GM12878 (cell line): ENCODE measurements at regions not wholly inside any gene's neighbourhood (a gene's known extent, or its start where the extent isn't known, plus 50 kb on each side); places are given as distances from the start of the nearest gene placed in this dataset.

Experiments used
- ATAC-seq: fragments of 200-7000 bp; cut with Tn5 transposase; 3 replicates; pipeline ENCODE4 v1.9.1; 2020; ENCODE audit warnings: mild to moderate bottlenecking, moderate library complexity
- BruUV-seq: library from RNA; stranded (reverse); fragments of 400-500 nt; replicated peaks from 2 replicates; lab custom pipeline; 2021; lab: Mats Ljungman, UMichigan
- CTCF ChIA-PET: fragments of 300-600 bp; sonication (Branson Sonifier 250); formaldehyde crosslinking; extraction: SDS; loops from one replicate; lab custom pipeline; 2021; ENCODE audit warnings: inconsistent platforms; lab: Yijun Ruan, JAX
- POLR2A ChIA-PET: fragments of 350-600 bp; formaldehyde crosslinking; extraction: SDS; loops from one replicate; lab custom pipeline; 2021; ENCODE audit warnings: inconsistent platforms; lab: Charles Lee
- RAD21 ChIA-PET: fragments of 300-600 bp; sonication (Branson Sonifier 250); formaldehyde crosslinking; loops from one replicate; lab custom pipeline; 2023; ENCODE audit warnings: antibody characterized with exemption; ENCODE audit not compliant: unreplicated experiment; lab: Charles Lee
- SMC1A ChIA-PET: fragments of 300-600 bp; sonication (Branson Sonifier 250); formaldehyde crosslinking; loops from one replicate; lab custom pipeline; 2023; ENCODE audit not compliant: unreplicated experiment, uncharacterized antibody; lab: Charles Lee
- DNase-seq: peaks from one replicate; pipeline ENCODE4 v3.0.0-alpha.2; 2011; ENCODE audit warnings: low read depth, low spot score
- FAIRE-seq: peaks from 3 replicates; lab custom pipeline; 2011; peaks lifted over from hg19 to GRCh38; lab: Jason Lieb, UNC
- H2AFZ ChIP-seq: 2 replicates; pipeline ENCODE4 v1.6.0; 2011; ENCODE audit warnings: low read depth, low read length, control low read depth; ENCODE audit not compliant: control insufficient read depth
- H3K27ac ChIP-seq: 2 replicates; pipeline ENCODE4 v1.5.1; 2011; ENCODE audit warnings: control low read depth; ENCODE audit not compliant: control insufficient read depth, insufficient read depth
- H3K27me3 ChIP-seq, 2 experiments: replicated peaks in 1 of 2; 2 replicates each; pipeline versions ENCODE4 v1.6.0 to v1.6.1; 2011; ENCODE audit warnings: low read length in 1 of 2; ENCODE audit not compliant: control insufficient read depth in 2 of 2, insufficient read depth in 2 of 2
- H3K36me3 ChIP-seq, 2 experiments: 2 replicates each; pipeline ENCODE4 v1.5.1; 2011; ENCODE audit warnings: low read length in 1 of 2; ENCODE audit not compliant: control insufficient read depth in 2 of 2, insufficient read depth in 2 of 2
- H3K4me1 ChIP-seq: 2 replicates; pipeline ENCODE4 v1.6.1; 2011; ENCODE audit warnings: mild to moderate bottlenecking, low read length, moderate library complexity, mixed read lengths; ENCODE audit not compliant: control insufficient read depth, insufficient read depth
- H3K4me2 ChIP-seq: 2 replicates; pipeline ENCODE4 v1.6.0; 2011; ENCODE audit warnings: control low read depth; ENCODE audit not compliant: control insufficient read depth, insufficient read depth
- H3K4me3 ChIP-seq: fragments of 200-600 bp; sonication (generic); 2 replicates; pipeline ENCODE4 v1.5.1; 2016
- H3K79me2 ChIP-seq: 2 replicates; pipeline ENCODE4 v1.6.0; 2011; ENCODE audit warnings: low read length; ENCODE audit not compliant: control insufficient read depth, insufficient read depth
- H3K9ac ChIP-seq: 2 replicates; pipeline ENCODE4 v1.8.0; 2011; ENCODE audit warnings: low read length, control low read depth, mixed read lengths; ENCODE audit not compliant: control insufficient read depth, insufficient read depth
- H3K9me3 ChIP-seq: replicated peaks from 3 replicates; pipeline ENCODE4 v1.5.1; 2011; ENCODE audit warnings: mild to moderate bottlenecking, low read length; ENCODE audit not compliant: control insufficient read depth, insufficient read depth
- H4K20me1 ChIP-seq: 2 replicates; pipeline ENCODE4 v1.6.0; 2011; ENCODE audit not compliant: control insufficient read depth, insufficient read depth
- BMI1 ChIP-seq: fragments of 450-650 bp; IDR thresholded peaks from 2 replicates; pipeline ENCODE4 v1.6.1; 2016; ENCODE audit warnings: mild to moderate bottlenecking, moderate library complexity, borderline replicate concordance
- CEBPB ChIP-seq, 2 experiments: fragments of 150-350 bp in 1 of 2; IDR thresholded peaks; 2 replicates each; pipeline ENCODE4 v1.6.1; 2012 to 2014; ENCODE audit warnings: low read depth in 2 of 2, low read length in 2 of 2, borderline replicate concordance in 1 of 2, inconsistent platforms in 1 of 2
- CREB1 ChIP-seq: IDR thresholded peaks from 2 replicates; pipeline ENCODE4 v1.6.1; 2012; ENCODE audit warnings: low read depth, mild to moderate bottlenecking, inconsistent platforms
- KLF5 ChIP-seq: fragments of 450-650 bp; IDR thresholded peaks from 2 replicates; pipeline ENCODE4 v1.6.1; 2014; ENCODE audit warnings: mild to moderate bottlenecking; ENCODE audit not compliant: partially characterized antibody
- MAX ChIP-seq: IDR thresholded peaks from 2 replicates; pipeline ENCODE4 v1.6.1; 2012; ENCODE audit warnings: low read depth, low read length, improper control_type of control experiment
- RCOR1 ChIP-seq: conservative IDR thresholded peaks from 2 replicates; pipeline ENCODE4 v1.6.1; 2012; ENCODE audit warnings: low read depth, low read length, improper control_type of control experiment
- REST ChIP-seq: IDR thresholded peaks from 2 replicates; pipeline ENCODE4 v1.6.1; 2012; ENCODE audit warnings: mild to moderate bottlenecking, low read depth, low read length
- SRF ChIP-seq, 2 experiments: IDR thresholded peaks; 2 replicates each; pipeline ENCODE4 v1.6.1; 2011; ENCODE audit warnings: low read depth in 2 of 2, low read length in 2 of 2, mild to moderate bottlenecking in 1 of 2, moderate library complexity in 1 of 2
- TCF12 ChIP-seq: IDR thresholded peaks from 2 replicates; pipeline ENCODE4 v1.6.1; 2011; ENCODE audit warnings: low read depth, mild to moderate bottlenecking, low read length
- USF2 ChIP-seq: IDR thresholded peaks from 2 replicates; pipeline ENCODE4 v1.6.1; 2011; ENCODE audit warnings: low read depth, low read length, improper control_type of control experiment, borderline replicate concordance
- ZNF24 ChIP-seq: fragments of 450-650 bp; IDR thresholded peaks from 2 replicates; pipeline ENCODE4 v1.6.1; 2017; ENCODE audit warnings: antibody characterized with exemption, mild to moderate bottlenecking
- WGBS: methylation state at CpG from one replicate; pipeline ENCODE4 v1.1.6; 2016; ENCODE audit warnings: low lambda C conversion rate; ENCODE audit not compliant: insufficient replicate concordance, insufficient coverage; ENCODE audit errors: missing lambda C conversion rate; 5-methylcytosine and 5-hydroxymethylcytosine counted together
- in situ Hi-C: fragments of 300-500 bp; cut with MboI; formaldehyde crosslinking; loops from 9 replicates; pipeline ENCODE4 v1.14.3; 2018; ENCODE audit warnings: mixed read lengths
- intact Hi-C: fragments of 100-400 bp; cut with micrococcal nuclease; formaldehyde crosslinking; loops from one replicate; pipeline ENCODE4 v1.14.2; 2022; ENCODE audit not compliant: unreplicated experiment

- TF ChIP-seq TCF12 = no peak
- no peak for TF ChIP-seq ZNF24
These were observed 63.0 kb upstream of the FAM9A start (continued) for GRCh38 chrX:8864161-8864560.

- BruUV-seq = no TSS peak
- Histone ChIP-seq H4K20me1 (no peaks in the 10 kb centered on the region), H3K9me3 (no peaks in the 10 kb centered on the region), H3K27ac (no peak overlapping the region), H2AFZ (no peak overlapping the region), H3K9ac (no peak overlapping the region), H3K27me3 (no peaks in the 10 kb centered on the region), H3K79me2 (no peaks in the 10 kb centered on the region), H3K4me3 (no peak overlapping the region), H3K4me1 (no peaks in the 10 kb centered on the region), H3K36me3 (no peaks in the 10 kb centered on the region), H3K4me2 (no peak overlapping the region)
- ChIA-PET CTCF (no interaction called here), RAD21 (no interaction called here), POLR2A (no interaction called here), SMC1A (no interaction called here)
- in situ Hi-C loops = no loop called here
- no peak for TF ChIP-seq USF2
- TF ChIP-seq KLF5 = no peak
- no peak for FAIRE-seq
- intact Hi-C loops = no loop called here
- WGBS = 4% methylated on average over 2 of the region's 2 CpGs
- ATAC-seq = no peak
- no peak for DNase-seq
These were observed 60.7 kb upstream of the FAM9A start for GRCh38 chrX:8861908-8862307.

GRCh38 chrX:8851231-8851886 lies 50.2 kb upstream of the FAM9A start:
- WGBS = 27% methylated on average over 11 of the region's 11 CpGs
- no peak for DNase-seq
- no peaks in the 10 kb centered on the region for H3K36me3 ChIP-seq
- BruUV-seq = no TSS peak
- in situ Hi-C loops = no loop called here
- CTCF ChIA-PET = no interaction called here
- SMC1A ChIA-PET = no interaction called here
- no peak for ATAC-seq
- H3K27me3 ChIP-seq = no peaks in the 10 kb centered on the region
- H3K9ac ChIP-seq = no peak overlapping the region
- no peaks in the 10 kb centered on the region for H3K79me2 ChIP-seq
- H4K20me1 ChIP-seq = no peaks in the 10 kb centered on the region
- RAD21 ChIA-PET = no interaction called here
- intact Hi-C loops = no loop called here
- H3K4me3 ChIP-seq = no peak overlapping the region
- H3K9me3 ChIP-seq = no peaks in the 10 kb centered on the region
- no peak overlapping the region for H3K27ac ChIP-seq
- POLR2A ChIA-PET = no interaction called here
- no peaks in the 10 kb centered on the region for H3K4me1 ChIP-seq
- FAIRE-seq = no peak
- no peak overlapping the region for H3K4me2 ChIP-seq
- H2AFZ ChIP-seq = no peak overlapping the region
- no peak for TF ChIP-seq MAX
- TF ChIP-seq SRF (IDR thresholded peaks at IDR 0.05; ENCODE audit: low read depth in 2 of 2, low read length in 2 of 2) = no peak
- TF ChIP-seq RCOR1 = no peak
- no peak for TF ChIP-seq CEBPB (IDR thresholded peaks at IDR 0.05; ENCODE audit: borderline replicate concordance in 1 of 2, low read depth in 2 of 2, low read length in 2 of 2)
- no peak for TF ChIP-seq REST
- no peak for TF ChIP-seq CREB1
- TF ChIP-seq BMI1 = no peak
